OCI-LY7 (cell line): ENCODE measurements at regions not wholly inside any gene's neighbourhood (a gene's known extent, or its start where the extent isn't known, plus 50 kb on each side); places are given as distances from the start of the nearest gene placed in this dataset.

Experiments
- BruUV-seq: library from RNA; stranded (reverse); fragments of 400-500 nt; replicated peaks from 2 replicates; lab custom pipeline; 2021; lab: Mats Ljungman, UMichigan
- CTCF ChIA-PET: fragments of 300-600 bp; sonication (Branson Sonifier 250); formaldehyde crosslinking; loops from one replicate; lab custom pipeline; 2022; ENCODE audit warnings: antibody characterized with exemption; ENCODE audit not compliant: unreplicated experiment; lab: Charles Lee
- POLR2A ChIA-PET: fragments of 300-600 bp; sonication (Branson Sonifier 250); formaldehyde crosslinking; loops from one replicate; lab custom pipeline; 2022; ENCODE audit warnings: antibody characterized with exemption; lab: Charles Lee
- DNase-seq: peaks from one replicate; pipeline ENCODE4 v3.0.0-alpha.2; 2015; ENCODE audit warnings: low spot score
- H2AFZ ChIP-seq: fragments of 200-600 bp; sonication (generic), shearing (Covaris generic); 2 replicates; pipeline ENCODE4 v1.6.1; 2014; ENCODE audit warnings: mild to moderate bottlenecking, antibody characterized with exemption, low read length, moderate library complexity
- H3K27ac ChIP-seq: fragments of 200-600 bp; sonication (generic); 2 replicates; pipeline ENCODE4 v1.5.1; 2014; ENCODE audit warnings: mixed run types, low read depth, mild to moderate bottlenecking, moderate library complexity, low read length, inconsistent platforms; ENCODE audit not compliant: poor library complexity, severe bottlenecking
- H3K36me3 ChIP-seq: fragments of 200-600 bp; sonication (generic); 2 replicates; pipeline ENCODE4 v1.6.1; 2014; ENCODE audit warnings: mild to moderate bottlenecking, antibody characterized with exemption, low read length, moderate library complexity, mixed read lengths; ENCODE audit not compliant: insufficient read depth
- H3K4me1 ChIP-seq: fragments of 200-600 bp; sonication (generic); 2 replicates; pipeline ENCODE4 v1.5.1; 2014; ENCODE audit warnings: mild to moderate bottlenecking, low read length; ENCODE audit not compliant: insufficient read depth, poor library complexity, severe bottlenecking
- H3K4me2 ChIP-seq: fragments of 200-600 bp; sonication (generic); 2 replicates; pipeline ENCODE4 v1.6.1; 2014; ENCODE audit warnings: mild to moderate bottlenecking, low read length
- H3K4me3 ChIP-seq: fragments of 200-600 bp; sonication (generic); 2 replicates; pipeline ENCODE4 v1.5.1; 2014; ENCODE audit warnings: mild to moderate bottlenecking, low read depth, low read length; ENCODE audit not compliant: poor library complexity, severe bottlenecking
- H3K79me2 ChIP-seq: fragments of 200-600 bp; sonication (generic); 2 replicates; pipeline ENCODE4 v1.6.1; 2016; ENCODE audit warnings: low read depth, mild to moderate bottlenecking, low read length, moderate library complexity, mixed read lengths; ENCODE audit not compliant: insufficient read depth
- H3K9me2 ChIP-seq: fragments of 200-600 bp; sonication (generic); 2 replicates; pipeline ENCODE4 v1.6.1; 2016; ENCODE audit warnings: mild to moderate bottlenecking, low read length, mixed read lengths; ENCODE audit not compliant: insufficient read depth
- H3K9me3 ChIP-seq: fragments of 200-600 bp; sonication (generic); 2 replicates; pipeline ENCODE4 v1.6.1; 2014; ENCODE audit warnings: mild to moderate bottlenecking, mixed run types, low read length, mixed read lengths
- H4K20me1 ChIP-seq: fragments of 200-600 bp; sonication (generic); 2 replicates; pipeline ENCODE4 v1.6.1; 2014; ENCODE audit warnings: mild to moderate bottlenecking, antibody characterized with exemption, low read length, moderate library complexity, mixed read lengths; ENCODE audit not compliant: insufficient read depth
- CTCF ChIP-seq: fragments of 200-600 bp; sonication (generic); conservative IDR thresholded peaks from 2 replicates; pipeline ENCODE4 v1.5.1; 2014; ENCODE audit warnings: mild to moderate bottlenecking, antibody characterized with exemption, low read length, moderate library complexity, mixed read lengths
- EZH2phosphoT487 ChIP-seq: fragments of 200-600 bp; sonication (generic); IDR thresholded peaks from 2 replicates; pipeline ENCODE4 v1.6.1; 2018; ENCODE audit warnings: low read depth, borderline replicate concordance, mild to moderate bottlenecking, mixed run types, antibody characterized with exemption, low read length, moderate library complexity, mixed read lengths
- intact Hi-C: fragments of 100-400 bp; cut with micrococcal nuclease; formaldehyde crosslinking; loops from one replicate; pipeline ENCODE4 v1.10.0; 2022; ENCODE audit not compliant: unreplicated experiment

GRCh38 chr2:8430628-8431027 is 251.2 kb upstream of the ID2 start:
- Histone ChIP-seq H3K79me2 (no peaks in the 10 kb centered on the region), H3K27ac (no peak overlapping the region), H3K36me3 (no peaks in the 10 kb centered on the region), H3K9me3 (no peaks in the 10 kb centered on the region), H3K9me2 (no peaks in the 10 kb centered on the region), H4K20me1 (no peaks in the 10 kb centered on the region), H2AFZ (no peak overlapping the region), H3K4me1 (peaks cover 35% of the 10 kb centered on the region), H3K4me3 (no peak overlapping the region), H3K4me2 (no peak overlapping the region)
- CTCF ChIA-PET: interaction anchor here (0.6 kb wide), 1 partner anchor 592 kb away, joined by 20 read pairs; no protein-coding TSS in a partner anchor
- TF ChIP-seq CTCF (peak; percentile 45), EZH2phosphoT487 (no peak)
- POLR2A ChIA-PET: interaction anchor here (0.9 kb wide), 1 partner anchor 40 kb away, joined by 5 read pairs; no protein-coding TSS in a partner anchor
- intact Hi-C loops: loop anchor here (5.0 kb wide), 1 partner anchor 92 kb away; no protein-coding TSS in a partner anchor
- DNase-seq: no peak
- no TSS peak for BruUV-seq

GRCh38 chr2:8431446-8432125 is 250.3 kb upstream of the ID2 start:
- CTCF ChIA-PET: no interaction called here
- no peaks in the 10 kb centered on the region for H3K79me2 ChIP-seq
- H3K27ac ChIP-seq: no peak overlapping the region

More at GRCh38 chr2:8431446-8432125, 250.3 kb upstream of the ID2 start:
- Histone ChIP-seq H3K9me2 (no peaks in the 10 kb centered on the region), H3K4me2 (no peak overlapping the region), H3K36me3 (peaks cover 5% of the 10 kb centered on the region; the same call in 1 of the 2 replicates), H4K20me1 (no peaks in the 10 kb centered on the region), H3K9me3 (no peaks in the 10 kb centered on the region), H3K4me1 (peaks cover 45% of the 10 kb centered on the region), H3K4me3 (no peak overlapping the region), H2AFZ (no peak overlapping the region)
- POLR2A ChIA-PET: no interaction called here
- intact Hi-C loops: loop anchor here (5.0 kb wide), 1 partner anchor 91 kb away; no protein-coding TSS in a partner anchor
- no peak for DNase-seq
- no peak for TF ChIP-seq EZH2phosphoT487
- TF ChIP-seq CTCF: no peak
- BruUV-seq: no TSS peak
